Middle frontal gyrus (tissue), 1 donor: ENCODE measurements at regions not wholly inside any gene's neighbourhood (a gene's known extent, or its start where the extent isn't known, plus 50 kb on each side); places are given as distances from the start of the nearest gene placed in this dataset.
"Not testable (repeated sequence)": the region's sequence is repeated elsewhere in the genome, so short reads cannot be mapped to it uniquely, and the experiment has no call there.

Experiments used
- DNase-seq: peaks from one replicate; pipeline ENCODE4 v3.0.0-alpha.2; 2015; ENCODE audit warnings: low spot score; ENCODE audit errors: extremely low spot score

- DNase-seq = no peak
These were observed 282.3 kb upstream of the PRICKLE1 start for GRCh38 chr12:42871816-42872215.

GRCh38 chr12:42868291-42868690 lies 278.7 kb upstream of the PRICKLE1 start:
- no peak for DNase-seq

- no peak for DNase-seq
These were observed 275.7 kb upstream of the PRICKLE1 start for GRCh38 chr12:42865282-42865681.

- DNase-seq = no peak
These were observed 272.5 kb upstream of the PRICKLE1 start for GRCh38 chr12:42862055-42862454.

GRCh38 chr12:42860331-42860730 lies 270.8 kb upstream of the PRICKLE1 start:
- not testable (repeated sequence) for DNase-seq

- DNase-seq = no peak
These were observed 270.1 kb upstream of the PRICKLE1 start for GRCh38 chr12:42859612-42860011.

- DNase-seq = no peak
These were observed 267.6 kb upstream of the PRICKLE1 start for GRCh38 chr12:42857106-42857505.

GRCh38 chr12:42855362-42855950 lies 265.9 kb upstream of the PRICKLE1 start:
- no peak for DNase-seq

- DNase-seq = no peak
These were observed 265.3 kb upstream of the PRICKLE1 start for GRCh38 chr12:42854826-42855225.

GRCh38 chr12:42854208-42854607 lies 264.7 kb upstream of the PRICKLE1 start:
- no peak for DNase-seq

- no peak for DNase-seq
These were observed 264.0 kb upstream of the PRICKLE1 start for GRCh38 chr12:42853370-42854140.

GRCh38 chr12:42846782-42847181 lies 257.2 kb upstream of the PRICKLE1 start:
- DNase-seq = no peak

- no peak for DNase-seq
These were observed 244.5 kb upstream of the PRICKLE1 start for GRCh38 chr12:42834062-42834461.

- DNase-seq = no peak
These were observed 239.3 kb upstream of the PRICKLE1 start for GRCh38 chr12:42828836-42829235.

GRCh38 chr12:42824327-42824726 lies 234.8 kb upstream of the PRICKLE1 start:
- no peak for DNase-seq

GRCh38 chr12:42823679-42824078 lies 234.1 kb upstream of the PRICKLE1 start:
- no peak for DNase-seq

GRCh38 chr12:42819846-42820245 lies 230.3 kb upstream of the PRICKLE1 start:
- no peak for DNase-seq

- DNase-seq = no peak
These were observed 225.5 kb upstream of the PRICKLE1 start for GRCh38 chr12:42815068-42815467.

GRCh38 chr12:42812871-42813270 lies 223.3 kb upstream of the PRICKLE1 start:
- DNase-seq = no peak

- no peak for DNase-seq
These were observed 222.5 kb upstream of the PRICKLE1 start for GRCh38 chr12:42812086-42812485.

- DNase-seq = no peak
These were observed 220.5 kb upstream of the PRICKLE1 start for GRCh38 chr12:42810006-42810405.

GRCh38 chr12:42809226-42809625 lies 219.7 kb upstream of the PRICKLE1 start:
- no peak for DNase-seq

GRCh38 chr12:42807766-42808165 lies 218.2 kb upstream of the PRICKLE1 start:
- no peak for DNase-seq
